NCI-H187 (cell line): ENCODE measurements at regions not wholly inside any gene's neighbourhood (a gene's known extent, or its start where the extent isn't known, plus 50 kb on each side); places are given as distances from the start of the nearest gene placed in this dataset.

Source experiments
- DNase-seq, 2 experiments: peaks; one replicate each; lab custom pipeline; 2025; lab: John Stamatoyannopoulos, UW

DNA sequence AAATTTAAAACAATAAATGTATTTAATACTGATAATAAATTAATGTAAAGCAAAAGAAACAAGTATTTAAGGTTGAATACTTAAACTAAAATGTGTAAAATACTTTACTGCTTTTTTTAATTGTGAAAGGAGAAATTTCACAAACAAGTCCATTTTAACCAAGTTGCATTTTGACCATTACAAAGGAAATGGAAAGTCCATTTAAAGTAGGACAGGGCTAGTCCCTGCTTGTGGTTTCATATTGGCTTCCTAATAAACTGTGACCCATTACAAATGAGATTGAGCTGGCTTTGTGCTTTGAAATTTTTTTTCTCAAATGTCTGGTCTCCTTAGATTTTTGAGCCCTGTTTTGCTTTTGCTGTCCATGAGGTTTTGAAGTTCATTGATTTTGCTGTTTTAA lies 527.6 kb downstream of the MAFB start:
- DNase-seq, result no peak

GRCh38 chr20:40160097-40160550 lies 528.9 kb downstream of the MAFB start:
- peak in 1 of 2 experiments; percentile 9 for DNase-seq

- DNase-seq, result no peak
These were observed 529.8 kb downstream of the MAFB start for GRCh38 chr20:40159276-40159675.

- DNase-seq, result no peak
These were observed 532.3 kb downstream of the MAFB start for GRCh38 chr20:40156600-40157317.

- DNase-seq, result no peak
These were observed 534.5 kb downstream of the MAFB start for GRCh38 chr20:40154514-40154913.

- no peak for DNase-seq
These were observed 540.1 kb downstream of the MAFB start for GRCh38 chr20:40148886-40149285.

GRCh38 chr20:40146071-40146470 lies 543.0 kb downstream of the MAFB start:
- DNase-seq, result no peak

- DNase-seq, result peak; percentile 32 to 58
These were observed 544.5 kb downstream of the MAFB start for GRCh38 chr20:40144581-40144980.

GRCh38 chr20:40134176-40134575 lies 554.9 kb downstream of the MAFB start:
- no peak for DNase-seq

DNA sequence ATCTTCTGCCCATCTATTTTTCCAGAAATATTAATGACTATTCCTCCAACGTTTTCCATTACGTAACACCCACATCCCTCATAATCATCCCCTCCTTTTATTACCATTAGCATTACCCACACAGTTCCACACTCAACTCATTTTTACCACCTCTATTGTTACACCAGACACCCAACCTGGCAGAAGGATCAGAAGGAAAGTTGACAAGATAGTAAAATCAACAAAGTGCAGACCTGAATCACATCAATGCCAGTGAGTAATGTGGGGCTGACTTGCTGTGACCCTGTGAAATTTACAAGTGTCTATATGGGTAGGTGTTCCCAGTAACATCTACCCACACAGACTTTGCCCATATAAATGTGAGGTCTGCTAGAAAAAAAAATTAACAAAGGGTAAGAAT lies 568.2 kb downstream of the MAFB start:
- DNase-seq, result no peak

DNA sequence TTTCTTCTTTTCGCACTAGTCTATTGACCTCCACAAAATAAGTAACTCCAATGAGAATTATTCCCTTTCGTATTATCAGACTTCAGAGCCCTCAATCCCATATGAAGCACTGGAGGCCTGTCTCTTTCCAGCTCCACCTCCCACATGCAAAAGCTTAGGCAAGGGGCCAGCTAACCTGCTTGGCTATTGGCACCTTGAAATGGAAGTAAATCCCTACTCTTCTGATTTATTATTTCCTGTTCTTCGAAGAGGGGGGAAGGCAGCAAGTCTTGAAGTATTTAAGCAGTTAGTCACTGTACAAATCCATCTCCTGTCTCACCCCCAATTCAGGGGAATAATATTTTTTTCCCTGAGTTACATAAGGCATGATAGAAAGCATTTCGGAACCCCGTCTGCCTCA lies 577.8 kb downstream of the MAFB start:
- no peak for DNase-seq

DNA sequence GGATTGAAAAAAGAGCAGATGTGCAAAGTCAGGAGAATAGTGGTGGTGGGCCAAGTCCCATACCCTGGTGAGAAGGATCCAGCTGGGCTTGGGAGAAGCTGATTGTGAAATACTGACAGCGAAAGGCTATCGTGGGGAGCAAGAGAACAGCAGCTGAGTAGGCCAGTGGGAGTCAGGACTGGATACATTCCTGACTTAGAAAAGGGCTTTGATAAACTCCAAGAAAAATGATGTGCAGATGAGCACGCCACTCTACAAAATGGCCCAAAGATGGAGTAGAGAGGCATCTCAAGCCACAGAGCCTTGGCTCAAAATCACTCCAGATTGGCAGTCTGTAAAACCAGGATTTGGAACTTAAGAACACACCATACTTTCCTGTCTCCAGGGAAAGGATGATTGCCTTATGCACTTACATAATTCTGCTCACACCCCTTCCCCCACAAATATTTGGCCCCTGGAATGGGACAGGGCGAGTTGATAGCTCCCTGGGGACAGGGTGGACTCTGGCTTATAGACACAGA lies 578.7 kb downstream of the MAFB start:
- no peak for DNase-seq

- no peak for DNase-seq
These were observed 579.9 kb downstream of the MAFB start for GRCh38 chr20:40109136-40109535.

DNA sequence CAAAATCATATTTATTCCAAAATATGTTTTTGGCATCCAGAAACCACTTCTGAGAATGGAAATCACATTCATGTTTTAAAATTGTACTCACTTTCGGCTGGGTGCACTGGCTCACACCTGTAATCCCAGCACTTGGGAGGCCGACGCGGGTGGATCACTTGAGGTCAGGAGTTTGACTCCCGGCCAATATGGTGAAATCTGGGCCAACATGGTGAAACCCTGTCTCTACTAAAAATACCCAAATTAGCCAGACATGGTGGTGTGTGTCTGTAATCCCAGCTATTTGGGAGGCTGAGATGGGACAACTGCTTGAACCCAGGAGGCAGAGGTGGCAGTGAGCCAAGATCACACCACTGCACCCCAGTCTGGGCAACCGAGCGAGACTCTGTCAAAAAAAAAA lies 580.7 kb downstream of the MAFB start:
- no peak for DNase-seq

GRCh38 chr20:40104959-40105358 lies 584.1 kb downstream of the MAFB start:
- no peak for DNase-seq

DNA sequence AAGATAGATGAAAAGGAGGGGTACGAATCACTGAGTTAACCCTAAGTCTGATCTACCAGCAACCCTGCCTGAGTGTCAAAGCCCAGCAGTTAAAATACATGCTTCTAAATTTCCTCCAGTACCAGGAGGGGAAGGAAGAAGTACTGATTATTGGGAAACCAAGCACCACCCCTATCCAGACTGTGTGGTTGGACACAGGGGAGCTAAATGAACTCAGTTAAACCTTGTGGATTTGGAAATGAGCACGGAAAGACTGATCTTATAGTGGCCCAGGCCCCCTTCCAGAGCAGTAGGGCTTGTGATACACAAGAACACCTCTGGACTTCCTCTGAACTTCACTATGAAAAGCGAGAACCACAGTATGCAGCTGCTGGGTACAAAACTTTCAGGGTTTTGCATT lies 585.6 kb downstream of the MAFB start:
- DNase-seq, result no peak

- no peak for DNase-seq
These were observed 587.5 kb downstream of the MAFB start for GRCh38 chr20:40101560-40101959.

DNA sequence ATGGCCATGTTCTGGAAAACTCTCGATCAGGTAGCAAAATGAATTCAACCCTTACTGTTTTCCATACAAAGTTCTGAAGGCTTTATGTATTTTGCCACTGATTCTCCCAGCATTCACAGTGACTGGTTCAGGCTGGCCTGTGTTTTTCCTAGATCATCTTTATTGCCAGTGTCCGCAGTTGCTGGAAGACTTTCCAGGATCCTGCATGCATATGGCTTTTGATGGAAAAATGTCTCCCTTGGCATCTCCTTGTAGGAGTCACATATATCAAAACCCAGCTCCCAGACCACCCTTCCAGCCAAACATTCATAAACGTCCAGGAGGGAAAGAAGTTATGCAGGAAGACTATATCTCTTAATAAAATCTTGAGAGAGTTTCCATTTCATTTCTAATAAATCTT lies 588.8 kb downstream of the MAFB start:
- no peak for DNase-seq

DNA sequence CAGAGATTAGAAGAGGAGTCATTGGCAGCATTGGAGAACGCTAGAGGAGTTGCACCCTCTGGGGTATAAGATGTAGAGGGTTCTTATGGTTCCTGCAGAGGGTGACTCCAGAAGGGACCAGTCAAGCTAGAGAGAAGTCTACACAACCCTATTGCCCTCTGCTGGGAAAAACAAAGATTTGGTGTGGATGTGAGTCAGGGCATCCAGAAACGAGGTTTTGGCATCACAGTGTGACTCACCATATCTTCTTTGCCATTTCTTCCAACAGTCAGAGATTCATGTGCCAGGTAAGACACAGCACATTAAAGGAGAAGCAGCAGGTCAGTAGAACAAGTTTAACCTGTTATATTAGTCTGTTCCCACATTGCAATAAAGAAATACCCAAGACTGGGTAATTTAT lies 598.8 kb downstream of the MAFB start:
- no peak for DNase-seq

DNA sequence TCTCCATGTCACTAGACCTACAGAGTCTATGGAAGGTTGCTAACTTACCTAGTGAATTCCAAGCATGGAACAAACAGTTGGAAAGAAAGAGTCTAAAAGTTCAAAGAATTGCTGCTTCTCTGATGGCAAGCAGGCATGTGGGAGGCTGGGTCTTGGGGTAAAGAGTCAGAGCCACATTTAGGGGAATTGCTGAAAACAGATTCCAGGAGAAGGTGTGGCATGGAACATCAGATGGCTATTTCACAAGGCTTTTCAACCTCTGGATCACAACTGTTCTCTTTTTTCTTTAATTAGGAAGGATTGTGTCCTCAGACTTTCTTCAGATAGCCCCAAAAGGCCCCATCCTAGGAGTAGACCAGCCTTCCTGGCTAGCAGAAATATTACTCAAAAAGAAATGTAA lies 601.5 kb downstream of the MAFB start:
- DNase-seq, result no peak

DNA sequence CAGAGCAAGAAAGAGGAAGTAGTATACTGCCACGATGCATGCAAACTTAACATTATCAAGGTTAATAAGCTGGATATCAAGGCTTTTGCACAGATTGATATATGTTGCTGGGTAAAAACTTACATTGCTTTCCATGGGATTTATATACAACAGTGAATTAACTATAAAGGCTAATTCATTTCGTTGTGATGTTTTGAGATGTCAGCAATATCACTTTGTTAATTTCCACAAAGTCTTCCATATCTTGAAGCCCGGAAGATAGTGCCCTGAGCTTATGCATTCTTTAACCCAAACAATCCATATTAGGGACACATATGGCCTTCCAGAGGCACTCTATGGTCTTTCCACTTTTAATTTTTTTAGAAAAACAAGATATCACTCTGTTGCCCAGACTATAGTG lies 603.5 kb downstream of the MAFB start:
- no peak for DNase-seq

DNA sequence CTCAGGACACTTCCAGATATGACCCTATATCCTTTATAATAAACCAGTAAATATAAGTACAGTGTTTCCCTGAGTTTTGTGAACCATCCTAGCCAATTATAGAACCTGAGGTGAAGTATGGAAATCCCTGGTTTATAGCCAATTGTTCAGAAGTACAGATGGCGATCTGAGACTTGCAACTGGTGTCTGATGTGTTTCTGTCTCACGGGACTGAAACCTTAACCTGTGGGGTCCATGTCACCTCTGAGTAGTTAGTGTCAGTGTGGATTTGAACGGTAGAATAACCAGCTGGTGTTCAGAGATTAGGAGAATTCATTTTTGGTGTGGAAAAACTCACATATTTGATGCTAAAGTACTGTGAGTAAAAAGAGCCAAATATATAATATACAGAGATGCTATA lies 606.6 kb downstream of the MAFB start:
- no peak for DNase-seq

DNA sequence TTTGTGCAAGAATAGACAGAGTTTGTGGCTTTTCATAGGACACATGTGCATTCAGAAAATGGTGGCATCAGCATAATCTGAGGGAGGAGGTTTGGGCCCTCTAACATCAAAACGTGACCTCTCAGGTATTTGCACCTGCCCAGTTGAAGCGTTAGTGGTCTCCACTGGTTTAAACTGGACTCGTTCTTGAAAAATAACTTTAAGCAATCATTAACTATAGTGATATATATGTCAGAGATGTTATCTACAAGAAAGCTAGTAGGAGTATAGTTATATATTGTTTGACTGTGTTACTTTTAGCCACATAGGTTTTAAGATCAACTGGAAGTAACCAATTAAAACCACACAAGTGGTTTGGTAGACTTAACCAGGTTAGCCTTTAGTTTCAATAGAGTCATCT lies 607.4 kb downstream of the MAFB start:
- no peak for DNase-seq

- DNase-seq, result no peak
These were observed 608.9 kb downstream of the MAFB start for GRCh38 chr20:40080041-40080652.
